ENCODE measurements at regions not wholly inside any gene's neighbourhood (a gene's known extent, or its start where the extent isn't known, plus 50 kb on each side); places are given as distances from the start of the nearest gene placed in this dataset.
A peak's percentile ranks its signal among the peaks of the same experiment; 100 is the strongest.

- no peak for DNase-seq (ENCODE audit: low spot score)
These were observed 515.0 kb upstream of the SALL1 start for GRCh38 chr16:51666074-51666473.

GRCh38 chr16:51665436-51665998, 514.4 kb upstream of the SALL1 start:
- DNase-seq (ENCODE audit: low spot score), result no peak

GRCh38 chr16:51658531-51658930, 507.5 kb upstream of the SALL1 start:
- no peak for DNase-seq (ENCODE audit: low spot score)

- peak; percentile 13 for DNase-seq (ENCODE audit: low spot score)
These were observed 506.8 kb upstream of the SALL1 start for GRCh38 chr16:51657848-51658247.

- no peak for DNase-seq (ENCODE audit: low spot score)
These were observed 504.2 kb upstream of the SALL1 start for GRCh38 chr16:51655249-51655648.

GRCh38 chr16:51651061-51651466, 500.0 kb upstream of the SALL1 start:
- DNase-seq (ENCODE audit: low spot score), result peak; percentile 59

- DNase-seq (ENCODE audit: low spot score), result no peak
These were observed 498.6 kb upstream of the SALL1 start for GRCh38 chr16:51649631-51650030.

- no peak for DNase-seq (ENCODE audit: low spot score)
These were observed 497.5 kb upstream of the SALL1 start for GRCh38 chr16:51648526-51648925.

GRCh38 chr16:51641191-51641765, 490.2 kb upstream of the SALL1 start:
- DNase-seq (ENCODE audit: low spot score), result no peak

- no peak for DNase-seq (ENCODE audit: low spot score)
These were observed 489.1 kb upstream of the SALL1 start for GRCh38 chr16:51640196-51640595.

GRCh38 chr16:51638339-51639135, 487.5 kb upstream of the SALL1 start:
- DNase-seq (ENCODE audit: low spot score), result no peak

GRCh38 chr16:51637770-51638094, 486.7 kb upstream of the SALL1 start:
- DNase-seq (ENCODE audit: low spot score), result peak; percentile 5

- DNase-seq (ENCODE audit: low spot score), result no peak
These were observed 486.1 kb upstream of the SALL1 start for GRCh38 chr16:51636920-51637769.

GRCh38 chr16:51635181-51635580, 484.1 kb upstream of the SALL1 start:
- no peak for DNase-seq (ENCODE audit: low spot score)

GRCh38 chr16:51630076-51630475, 479.0 kb upstream of the SALL1 start:
- no peak for DNase-seq (ENCODE audit: low spot score)

GRCh38 chr16:51629576-51629975, 478.5 kb upstream of the SALL1 start:
- no peak for DNase-seq (ENCODE audit: low spot score)

- no peak for DNase-seq (ENCODE audit: low spot score)
These were observed 473.2 kb upstream of the SALL1 start for GRCh38 chr16:51624080-51624775.

GRCh38 chr16:51621610-51622009, 470.5 kb upstream of the SALL1 start:
- no peak for DNase-seq (ENCODE audit: low spot score)

- DNase-seq (ENCODE audit: low spot score), result no peak
These were observed 464.1 kb upstream of the SALL1 start for GRCh38 chr16:51615141-51615540.

- DNase-seq (ENCODE audit: low spot score), result no peak
These were observed 456.2 kb upstream of the SALL1 start for GRCh38 chr16:51607201-51607651.

GRCh38 chr16:51596247-51596646, 445.2 kb upstream of the SALL1 start:
- no peak for DNase-seq (ENCODE audit: low spot score)
